Peyer's patch (tissue), 4 donors: ENCODE measurements at regions not wholly inside any gene's neighbourhood (a gene's known extent, or its start where the extent isn't known, plus 50 kb on each side); places are given as distances from the start of the nearest gene placed in this dataset.

Source experiments
- CTCF ChIP-seq, 6 experiments: fragments of 450-650 bp in 4 of 6; fragments of 200-600 bp in 2 of 6; sonication (generic) in 1 of 6; IDR thresholded peaks; one replicate each; pipeline ENCODE4 v1.5.1; 2017 to 2019; ENCODE audit warnings: antibody characterized with exemption in 6 of 6, mild to moderate bottlenecking in 3 of 6, moderate library complexity in 1 of 6
- POLR2A ChIP-seq, 2 donors: fragments of 450-650 bp; IDR thresholded peaks; one replicate each; pipeline ENCODE4 v1.5.1; 2017; ENCODE audit warnings: antibody characterized with exemption in 2 of 2, mild to moderate bottlenecking in 2 of 2, moderate library complexity in 2 of 2

GRCh38 chr6:15763837-15764236 is 101.0 kb upstream of the DTNBP1 start:
- no peak for TF ChIP-seq POLR2A (IDR thresholded peaks at IDR 0.05)
- TF ChIP-seq CTCF (IDR thresholded peaks at IDR 0.05) = no peak
